H1 (cell line): ENCODE measurements at regions not wholly inside any gene's neighbourhood (a gene's known extent, or its start where the extent isn't known, plus 50 kb on each side); places are given as distances from the start of the nearest gene placed in this dataset.

Source experiments
- GABPA ChIP-seq: IDR thresholded peaks from 2 replicates; pipeline ENCODE4 v1.6.1; 2011; ENCODE audit warnings: mild to moderate bottlenecking, low read length, moderate library complexity, borderline replicate concordance; ENCODE audit not compliant: insufficient read depth
- HDAC6 ChIP-seq: IDR thresholded peaks from one replicate; pipeline ENCODE4 v1.7.1; 2012; ENCODE audit warnings: low read depth, mild to moderate bottlenecking, inconsistent platforms, low read length, moderate library complexity
- JUN ChIP-seq: IDR thresholded peaks from 2 replicates; pipeline ENCODE4 v1.6.1; 2011; ENCODE audit warnings: low read depth, mild to moderate bottlenecking, improper control_type of control experiment, low read length
- MAFK ChIP-seq: IDR thresholded peaks from 2 replicates; pipeline ENCODE4 v1.6.1; 2012; ENCODE audit warnings: low read depth, mild to moderate bottlenecking, improper control_type of control experiment, low read length
- POLR2A ChIP-seq, 2 experiments: IDR thresholded peaks; 1 replicate in 1 of 2; 2 replicates in 1 of 2; pipeline ENCODE4 v1.6.1; 2011; ENCODE audit warnings: low read depth in 2 of 2, low read length in 2 of 2, mild to moderate bottlenecking in 2 of 2; ENCODE audit errors: control extremely low read depth in 1 of 2
- RFX5 ChIP-seq: IDR thresholded peaks from 2 replicates; pipeline ENCODE4 v1.6.1; 2011; ENCODE audit warnings: low read depth, low read length, improper control_type of control experiment, borderline replicate concordance
- RNF2 ChIP-seq: fragments of 200-900, 300-1000 bp; sonication (generic); IDR thresholded peaks from 2 replicates; pipeline ENCODE4 v1.7.1; 2016; ENCODE audit warnings: borderline replicate concordance, low read depth, mild to moderate bottlenecking, antibody characterized with exemption, low read length; ENCODE audit not compliant: poor library complexity, severe bottlenecking; ENCODE audit errors: missing control alignments
- SIN3A ChIP-seq, 2 experiments: IDR thresholded peaks in 1 of 2; conservative IDR thresholded peaks in 1 of 2; 2 replicates each; pipeline ENCODE4 v1.6.1; 2011 to 2012; ENCODE audit warnings: low read length in 2 of 2, improper control_type of control experiment in 1 of 2, low read depth in 1 of 2, mild to moderate bottlenecking in 1 of 2
- SIRT6 ChIP-seq: IDR thresholded peaks from one replicate; pipeline ENCODE4 v1.7.1; 2012; ENCODE audit warnings: low read length, inconsistent platforms
- TAF1 ChIP-seq: IDR thresholded peaks from 2 replicates; pipeline ENCODE4 v1.6.1; 2011; ENCODE audit warnings: mild to moderate bottlenecking, low read depth, low read length
- USF2 ChIP-seq: IDR thresholded peaks from 2 replicates; pipeline ENCODE4 v1.6.1; 2011; ENCODE audit warnings: low read length, improper control_type of control experiment

GRCh38 chr1:98304888-98305287 is 356.6 kb upstream of the SNX7 start:
- TF ChIP-seq POLR2A (IDR thresholded peaks at IDR 0.05; ENCODE audit: control extremely low read depth in 1 of 2, low read depth in 2 of 2, low read length in 2 of 2) (no peak), RFX5 (no peak), HDAC6 (no peak), GABPA (no peak), SIN3A (conservative IDR thresholded peaks at IDR 0.05 in 1 of 2, IDR thresholded peaks at IDR 0.05 in 1 of 2; ENCODE audit: low read depth in 1 of 2, low read length in 2 of 2) (no peak), JUN (no peak), USF2 (no peak), MAFK (no peak), TAF1 (no peak), SIRT6 (no peak), RNF2 (no peak)
